SK-N-SH treated with all-trans-retinoic acid at 6 μM for 48 hours (cell line): ENCODE measurements at regions not wholly inside any gene's neighbourhood (a gene's known extent, or its start where the extent isn't known, plus 50 kb on each side); places are given as distances from the start of the nearest gene placed in this dataset.

Experiments used
- PPARA ChIP-seq: fragments of 250-450 bp; sonication (Bioruptor Pico); IDR thresholded peaks from 2 replicates; pipeline ENCODE4 v1.5.0; 2020; ENCODE audit warnings: mild to moderate bottlenecking, borderline replicate concordance
- RARB ChIP-seq: fragments of 250-450 bp; sonication (Bioruptor Pico); IDR thresholded peaks from 2 replicates; pipeline ENCODE4 v1.8.0; 2021; ENCODE audit warnings: mild to moderate bottlenecking, moderate library complexity
- SNAI2 ChIP-seq: fragments of 250-450 bp; sonication (Bioruptor Pico); IDR thresholded peaks from 2 replicates; pipeline ENCODE4 v1.5.0; 2020; ENCODE audit warnings: mild to moderate bottlenecking, moderate library complexity

DNA sequence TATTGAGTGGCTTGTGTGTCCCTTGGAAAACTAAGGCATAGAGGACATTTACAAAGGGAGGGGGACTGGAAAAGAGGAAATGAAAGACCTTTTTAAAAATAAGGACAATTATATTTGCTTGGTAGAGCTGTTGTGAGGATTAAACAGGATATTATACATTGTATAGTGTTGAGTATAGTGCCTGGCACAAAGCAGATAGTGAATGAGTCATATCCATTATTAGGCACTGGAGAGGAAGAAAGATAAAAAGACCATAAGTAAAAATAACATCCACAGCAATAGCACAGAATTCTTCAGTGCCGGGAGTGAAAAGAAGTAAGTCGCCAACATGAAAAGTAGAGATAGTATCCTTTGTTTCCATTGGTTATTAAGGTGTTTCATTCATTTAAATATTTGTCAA lies 623.3 kb downstream of the PDCD6IP start:
- TF ChIP-seq PPARA (CRISPR knock-in tag), result no peak
- TF ChIP-seq SNAI2 (CRISPR knock-in tag), result no peak
- no peak for TF ChIP-seq RARB (CRISPR knock-in tag)
